HCT116 (cell line): ENCODE measurements at regions not wholly inside any gene's neighbourhood (a gene's known extent, or its start where the extent isn't known, plus 50 kb on each side); places are given as distances from the start of the nearest gene placed in this dataset.

Experiments
- ATAC-seq: fragments of 200-7000 bp; cut with Tn5 transposase; 2 replicates; pipeline ENCODE4 v1.9.1; 2020; ENCODE audit warnings: mild to moderate bottlenecking, moderate library complexity
- BruUV-seq: library from RNA; stranded (reverse); fragments of 400-500 nt; replicated peaks from 2 replicates; lab custom pipeline; 2021; lab: Mats Ljungman, UMichigan
- CTCF ChIA-PET: fragments of 300-600 bp; sonication (Branson Sonifier 250); formaldehyde crosslinking; loops from one replicate; lab custom pipeline; 2021; ENCODE audit warnings: antibody characterized with exemption; lab: Charles Lee
- POLR2A ChIA-PET: fragments of 300-600, 350-600 bp; sonication (Branson Sonifier 250); formaldehyde crosslinking; loops from one replicate; lab custom pipeline; 2021; ENCODE audit warnings: antibody characterized with exemption; lab: Charles Lee
- RAD21 ChIA-PET, 2 experiments: fragments of 300-600 bp; sonication (Branson Sonifier 250); formaldehyde crosslinking; loops; one replicate each; lab custom pipeline; 2023; ENCODE audit warnings: low total read pairs in 2 of 2; ENCODE audit not compliant: uncharacterized antibody in 2 of 2, unreplicated experiment in 2 of 2, low non-redundant PET in 1 of 2; lab: Charles Lee
- DNase-seq: peaks from one replicate; pipeline ENCODE4 v3.0.0-alpha.2; 2010; ENCODE audit warnings: low read depth, low spot score
- H2AFZ ChIP-seq: fragments of 200-600 bp; shearing (Covaris generic), sonication (generic); 2 replicates; pipeline ENCODE4 v1.6.1; 2017; ENCODE audit warnings: low read depth, mixed run types, mixed read lengths, antibody characterized with exemption, low read length; ENCODE audit not compliant: poor library complexity, severe bottlenecking
- H3K27ac ChIP-seq: 2 replicates; pipeline ENCODE4 v1.5.1; 2012; ENCODE audit warnings: low read depth, low read length
- H3K27me3 ChIP-seq: fragments of 200-600 bp; sonication (generic); 2 replicates; pipeline ENCODE4 v1.6.1; 2016; ENCODE audit warnings: mixed run types, low read length, mixed read lengths; ENCODE audit not compliant: insufficient read depth
- H3K36me3 ChIP-seq, 2 experiments: fragments of 200-500 bp in 1 of 2; fragments of 200-600 bp in 1 of 2; sonication (Bioruptor generic) in 1 of 2; sonication (generic) in 1 of 2; 2 replicates each; pipeline versions ENCODE4 v1.5.1 to v1.6.1; 2014 to 2016; ENCODE audit warnings: low read length in 2 of 2, inconsistent platforms in 1 of 2, mixed read lengths in 1 of 2, mixed run types in 1 of 2; ENCODE audit not compliant: insufficient read depth in 2 of 2, control insufficient read depth in 1 of 2
- H3K4me1 ChIP-seq, 2 experiments: fragments of 200-600 bp in 1 of 2; sonication (generic) in 1 of 2; 2 replicates each; pipeline versions ENCODE4 v1.5.1 to v1.6.1; 2012 to 2017; ENCODE audit warnings: low read length in 2 of 2, inconsistent platforms in 1 of 2, mild to moderate bottlenecking in 1 of 2, mixed read lengths in 1 of 2, mixed run types in 1 of 2, moderate library complexity in 1 of 2; ENCODE audit not compliant: insufficient read depth in 2 of 2, control insufficient read depth in 1 of 2
- H3K4me2 ChIP-seq: fragments of 200-600 bp; sonication (generic); 2 replicates; pipeline ENCODE4 v1.6.1; 2017; ENCODE audit warnings: mixed run types, low read length, mixed read lengths
- H3K4me3 ChIP-seq, 2 experiments: fragments of 200-600 bp in 1 of 2; sonication (generic) in 1 of 2; replicated peaks in 1 of 2; 2 replicates each; pipeline ENCODE4 v1.5.1; 2011 to 2016; ENCODE audit warnings: low read length in 2 of 2, control low read depth in 1 of 2, low read depth in 1 of 2, mild to moderate bottlenecking in 1 of 2, mixed read lengths in 1 of 2, mixed run types in 1 of 2
- H3K79me2 ChIP-seq: fragments of 200-600 bp; sonication (generic); 2 replicates; pipeline ENCODE4 v1.6.1; 2017; ENCODE audit warnings: mild to moderate bottlenecking, mixed run types, low read length, moderate library complexity, mixed read lengths; ENCODE audit not compliant: insufficient read depth
- H3K9ac ChIP-seq: fragments of 200-600 bp; sonication (generic); 2 replicates; pipeline ENCODE4 v1.6.1; 2016; ENCODE audit warnings: low read length, mixed read lengths
- H3K9me2 ChIP-seq: fragments of 200-600 bp; sonication (generic), shearing (Covaris generic); 2 replicates; pipeline ENCODE4 v1.6.1; 2017; ENCODE audit warnings: mixed run types, mild to moderate bottlenecking, moderate library complexity; ENCODE audit not compliant: insufficient read depth
- H3K9me3 ChIP-seq, 2 experiments: fragments of 200-500 bp in 1 of 2; fragments of 200-600 bp in 1 of 2; sonication (Bioruptor generic) in 1 of 2; sonication (generic) in 1 of 2; 2 replicates each; pipeline ENCODE4 v1.6.1; 2014 to 2017; ENCODE audit warnings: low read length in 2 of 2, mixed read lengths in 2 of 2, inconsistent platforms in 1 of 2, low read depth in 1 of 2, mild to moderate bottlenecking in 1 of 2, mixed run types in 1 of 2, moderate library complexity in 1 of 2; ENCODE audit not compliant: control insufficient read depth in 1 of 2, insufficient read depth in 1 of 2
- H4K20me1 ChIP-seq: fragments of 200-600 bp; sonication (generic), shearing (Covaris generic); 2 replicates; pipeline ENCODE4 v1.6.1; 2017; ENCODE audit warnings: mixed run types, mild to moderate bottlenecking, moderate library complexity; ENCODE audit not compliant: insufficient read depth
- CBX3 ChIP-seq: IDR thresholded peaks from 2 replicates; pipeline ENCODE4 v1.6.1; 2012; ENCODE audit warnings: low read depth
- CEBPB ChIP-seq: IDR thresholded peaks from 2 replicates; pipeline ENCODE4 v1.6.1; 2012; ENCODE audit warnings: low read depth
- EGR1 ChIP-seq: IDR thresholded peaks from 2 replicates; pipeline ENCODE4 v1.6.1; 2012; ENCODE audit warnings: low read depth
- EZH2phosphoT487 ChIP-seq: fragments of 200-600 bp; IDR thresholded peaks from 2 replicates; pipeline ENCODE4 v1.6.1; 2018; ENCODE audit warnings: antibody characterized with exemption, borderline replicate concordance
- FOSL1 ChIP-seq: IDR thresholded peaks from 2 replicates; pipeline ENCODE4 v1.6.1; 2012; ENCODE audit warnings: low read depth
- MAX ChIP-seq: IDR thresholded peaks from 2 replicates; pipeline ENCODE4 v1.6.1; 2012
- POLR2A ChIP-seq: IDR thresholded peaks from 2 replicates; pipeline ENCODE4 v1.7.0; 2011; ENCODE audit warnings: borderline replicate concordance; ENCODE audit not compliant: insufficient read depth, insufficient read length; ENCODE audit errors: extremely low read depth
- POLR2AphosphoS5 ChIP-seq: IDR thresholded peaks from 2 replicates; pipeline ENCODE4 v1.6.1; 2011; ENCODE audit warnings: mild to moderate bottlenecking, low read depth, low read length, moderate library complexity
- RAD21 ChIP-seq: IDR thresholded peaks from 2 replicates; pipeline ENCODE4 v1.6.1; 2012; ENCODE audit warnings: low read depth, mild to moderate bottlenecking
- SIN3A ChIP-seq: IDR thresholded peaks from 2 replicates; pipeline ENCODE4 v1.6.1; 2012; ENCODE audit warnings: low read depth
- SRF ChIP-seq: IDR thresholded peaks from 2 replicates; pipeline ENCODE4 v1.6.1; 2012; ENCODE audit warnings: low read depth
- TCF7L2 ChIP-seq: IDR thresholded peaks from 2 replicates; pipeline ENCODE4 v1.7.0; 2011; ENCODE audit warnings: borderline replicate concordance, inconsistent platforms; ENCODE audit not compliant: insufficient read depth, insufficient read length; ENCODE audit errors: extremely low read depth
- ZBTB33 ChIP-seq: IDR thresholded peaks from 2 replicates; pipeline ENCODE4 v1.6.1; 2011; ENCODE audit warnings: mild to moderate bottlenecking, low read length, moderate library complexity; ENCODE audit not compliant: insufficient replicate concordance; ENCODE audit errors: extremely low read depth
- ZNF274 ChIP-seq: fragments of 200-500 bp; sonication (Bioruptor generic); IDR thresholded peaks from 2 replicates; pipeline ENCODE4 v1.6.1; 2014; ENCODE audit warnings: mild to moderate bottlenecking, low read depth, low read length, inconsistent platforms
- intact Hi-C: fragments of 100-400 bp; cut with micrococcal nuclease; formaldehyde crosslinking; loops from 2 replicates; pipeline ENCODE4 v1.10.0; 2022
- TF ChIP-seq, protein P1 (sequence below), 3 experiments: fragments of 200-600 bp in 1 of 3; sonication (generic) in 1 of 3; IDR thresholded peaks in 2 of 3; conservative IDR thresholded peaks in 1 of 3; 2 replicates each; pipeline ENCODE4 v1.5.1; 2012 to 2017; ENCODE audit warnings: low read depth in 2 of 3, low read length in 2 of 3, antibody characterized with exemption in 1 of 3, borderline replicate concordance in 1 of 3, control low read depth in 1 of 3, mild to moderate bottlenecking in 1 of 3, mixed read lengths in 1 of 3, mixed run types in 1 of 3, moderate library complexity in 1 of 3; ENCODE audit not compliant: insufficient read depth in 1 of 3
- TF ChIP-seq, protein P2 (sequence below): IDR thresholded peaks from 2 replicates; pipeline ENCODE4 v1.6.1; 2012

GRCh38 chr18:24611075-24611474 lies 150.6 kb downstream of the HRH4 start (continued):
- TF ChIP-seq, protein P1, sequence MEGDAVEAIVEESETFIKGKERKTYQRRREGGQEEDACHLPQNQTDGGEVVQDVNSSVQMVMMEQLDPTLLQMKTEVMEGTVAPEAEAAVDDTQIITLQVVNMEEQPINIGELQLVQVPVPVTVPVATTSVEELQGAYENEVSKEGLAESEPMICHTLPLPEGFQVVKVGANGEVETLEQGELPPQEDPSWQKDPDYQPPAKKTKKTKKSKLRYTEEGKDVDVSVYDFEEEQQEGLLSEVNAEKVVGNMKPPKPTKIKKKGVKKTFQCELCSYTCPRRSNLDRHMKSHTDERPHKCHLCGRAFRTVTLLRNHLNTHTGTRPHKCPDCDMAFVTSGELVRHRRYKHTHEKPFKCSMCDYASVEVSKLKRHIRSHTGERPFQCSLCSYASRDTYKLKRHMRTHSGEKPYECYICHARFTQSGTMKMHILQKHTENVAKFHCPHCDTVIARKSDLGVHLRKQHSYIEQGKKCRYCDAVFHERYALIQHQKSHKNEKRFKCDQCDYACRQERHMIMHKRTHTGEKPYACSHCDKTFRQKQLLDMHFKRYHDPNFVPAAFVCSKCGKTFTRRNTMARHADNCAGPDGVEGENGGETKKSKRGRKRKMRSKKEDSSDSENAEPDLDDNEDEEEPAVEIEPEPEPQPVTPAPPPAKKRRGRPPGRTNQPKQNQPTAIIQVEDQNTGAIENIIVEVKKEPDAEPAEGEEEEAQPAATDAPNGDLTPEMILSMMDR (IDR thresholded peaks at IDR 0.05 in 2 of 3, conservative IDR thresholded peaks at IDR 0.05 in 1 of 3; ENCODE audit: borderline replicate concordance in 1 of 3, insufficient read depth in 1 of 3, low read depth in 2 of 3, low read length in 2 of 3): no peak
- TF ChIP-seq ZNF274 (no peak), EZH2phosphoT487 (no peak), POLR2A (no peak)

- Histone ChIP-seq H2AFZ (no peak overlapping the region), H3K27ac (no peak overlapping the region), H3K4me1 (no peaks in the 10 kb centered on the region), H3K9me2 (no peaks in the 10 kb centered on the region), H4K20me1 (no peaks in the 10 kb centered on the region), H3K79me2 (no peaks in the 10 kb centered on the region), H3K4me2 (no peak overlapping the region), H3K4me3 (no peak overlapping the region), H3K36me3 (no peaks in the 10 kb centered on the region), H3K27me3 (no peaks in the 10 kb centered on the region), H3K9me3 (no peaks in the 10 kb centered on the region), H3K9ac (no peak overlapping the region)
- ChIA-PET RAD21 (no interaction called here), POLR2A (no interaction called here), CTCF (no interaction called here)
- intact Hi-C loops: no loop called here
- DNase-seq (no peak), ATAC-seq (no peak)
- no TSS peak for BruUV-seq
- TF ChIP-seq ZNF274 (no peak), CBX3 (no peak), ZBTB33 (no peak), POLR2A (no peak), EGR1 (no peak), MAX (no peak), CEBPB (no peak), SIN3A (no peak), SRF (no peak), FOSL1 (no peak), RAD21 (no peak), POLR2AphosphoS5 (no peak), TCF7L2 (no peak)
- TF ChIP-seq, protein P2, sequence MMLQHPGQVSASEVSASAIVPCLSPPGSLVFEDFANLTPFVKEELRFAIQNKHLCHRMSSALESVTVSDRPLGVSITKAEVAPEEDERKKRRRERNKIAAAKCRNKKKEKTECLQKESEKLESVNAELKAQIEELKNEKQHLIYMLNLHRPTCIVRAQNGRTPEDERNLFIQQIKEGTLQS: no peak
- TF ChIP-seq, protein P1 (IDR thresholded peaks at IDR 0.05 in 2 of 3, conservative IDR thresholded peaks at IDR 0.05 in 1 of 3; ENCODE audit: borderline replicate concordance in 1 of 3, insufficient read depth in 1 of 3, low read depth in 2 of 3, low read length in 2 of 3): no peak
These were observed 153.6 kb downstream of the HRH4 start for GRCh38 chr18:24613896-24614640.
